Stomach (tissue), 4 donors: ENCODE measurements at regions not wholly inside any gene's neighbourhood (a gene's known extent, or its start where the extent isn't known, plus 50 kb on each side); places are given as distances from the start of the nearest gene placed in this dataset.

Experiments
- CTCF ChIP-seq, 7 experiments: fragments of 450-650 bp in 4 of 7; fragments of 200-600 bp in 3 of 7; sonication (generic) in 3 of 7; IDR thresholded peaks; one replicate each; pipeline ENCODE4 v1.5.1; 2016 to 2019; ENCODE audit warnings: antibody characterized with exemption in 7 of 7, control low read depth in 2 of 7, mild to moderate bottlenecking in 1 of 7
- EP300 ChIP-seq: sonication (generic); formaldehyde crosslinking; IDR thresholded peaks from one replicate; pipeline ENCODE4 v1.6.1; 2017; ENCODE audit warnings: antibody characterized with exemption
- POLR2A ChIP-seq, 4 donors: fragments of 450-650 bp; IDR thresholded peaks; one replicate each; pipeline ENCODE4 v1.6.1; 2016; ENCODE audit warnings: antibody characterized with exemption in 4 of 4, control low read depth in 2 of 4, mild to moderate bottlenecking in 1 of 4, moderate library complexity in 1 of 4
- POLR2AphosphoS5 ChIP-seq, 3 donors: sonication (generic); formaldehyde crosslinking; IDR thresholded peaks; one replicate each; pipeline ENCODE4 v1.6.1; 2016; ENCODE audit warnings: antibody characterized with exemption in 3 of 3

GRCh38 chr12:23431006-23431405 is 518.5 kb downstream of the SOX5 start:
- TF ChIP-seq CTCF (IDR thresholded peaks at IDR 0.05) (no peak), POLR2A (IDR thresholded peaks at IDR 0.05) (no peak), POLR2AphosphoS5 (IDR thresholded peaks at IDR 0.05) (no peak), EP300 (no peak)
